Keratinocyte (primary cell): ENCODE measurements at regions not wholly inside any gene's neighbourhood (a gene's known extent, or its start where the extent isn't known, plus 50 kb on each side); places are given as distances from the start of the nearest gene placed in this dataset.

Experiments used
- CTCF ChIP-seq, 3 experiments: IDR thresholded peaks in 1 of 3; conservative IDR thresholded peaks in 1 of 3; optimal IDR thresholded peaks in 1 of 3; 2 replicates in 2 of 3; 3 replicates in 1 of 3; pipeline versions ENCODE3 to v1.5.1; 2011; ENCODE audit warnings: low read length in 3 of 3, mild to moderate bottlenecking in 3 of 3, moderate library complexity in 2 of 3, control low read depth in 1 of 3, inconsistent platforms in 1 of 3; ENCODE audit not compliant: insufficient read depth in 2 of 3; ENCODE audit errors: extremely low read depth in 1 of 3
- EZH2 ChIP-seq: IDR thresholded peaks from one replicate; pipeline ENCODE4 v1.6.1; 2012; ENCODE audit warnings: inconsistent platforms, mild to moderate bottlenecking, low read length, moderate library complexity

GRCh38 chr2:40037303-40037702, 258.2 kb upstream of the THUMPD2 start:
- TF ChIP-seq CTCF (optimal IDR thresholded peaks at IDR 0.05 in 1 of 3, IDR thresholded peaks at IDR 0.05 in 1 of 3, conservative IDR thresholded peaks at IDR 0.05 in 1 of 3; ENCODE audit: extremely low read depth in 1 of 3, insufficient read depth in 2 of 3, low read length in 3 of 3) (no peak), EZH2 (no peak)
